HG02852 (cell line): ENCODE measurements at regions not wholly inside any gene's neighbourhood (a gene's known extent, or its start where the extent isn't known, plus 50 kb on each side); places are given as distances from the start of the nearest gene placed in this dataset.
"Not testable (repeated sequence)": the region's sequence is repeated elsewhere in the genome, so short reads cannot be mapped to it uniquely, and the experiment has no call there.

ENCODE experiments used
- ATAC-seq: cut with Tn5 transposase; IDR thresholded peaks from one replicate; pipeline ENCODE4 v1.9.1; 2021; ENCODE audit warnings: mild to moderate bottlenecking, moderate library complexity; ENCODE audit not compliant: unreplicated experiment

DNA sequence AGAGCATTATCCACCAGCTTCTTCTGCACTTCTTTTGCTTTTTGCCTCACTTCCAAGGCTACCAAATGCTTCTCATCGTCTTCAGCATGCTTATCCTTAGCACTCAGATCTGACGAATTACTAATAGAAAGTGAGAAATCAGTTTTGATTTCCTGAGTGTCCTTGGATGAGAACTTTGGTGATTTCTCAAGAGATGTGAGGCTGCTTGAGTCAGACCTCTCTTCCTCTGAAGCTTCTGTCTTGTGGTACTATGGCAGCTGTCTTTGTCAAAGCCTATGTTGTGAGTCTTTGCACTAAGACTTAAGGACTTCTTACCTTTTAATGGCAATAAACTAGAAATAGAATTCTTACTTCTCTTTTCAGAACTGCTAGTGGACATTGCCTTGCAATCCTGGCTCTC lies 169.9 kb downstream of the CPE start:
- no peak for ATAC-seq

- no peak for ATAC-seq
Measured at GRCh38 chr4:165553221-165553810, 174.5 kb downstream of the CPE start.

- ATAC-seq: no peak
Measured at GRCh38 chr4:165555302-165555701, 176.5 kb downstream of the CPE start.

DNA sequence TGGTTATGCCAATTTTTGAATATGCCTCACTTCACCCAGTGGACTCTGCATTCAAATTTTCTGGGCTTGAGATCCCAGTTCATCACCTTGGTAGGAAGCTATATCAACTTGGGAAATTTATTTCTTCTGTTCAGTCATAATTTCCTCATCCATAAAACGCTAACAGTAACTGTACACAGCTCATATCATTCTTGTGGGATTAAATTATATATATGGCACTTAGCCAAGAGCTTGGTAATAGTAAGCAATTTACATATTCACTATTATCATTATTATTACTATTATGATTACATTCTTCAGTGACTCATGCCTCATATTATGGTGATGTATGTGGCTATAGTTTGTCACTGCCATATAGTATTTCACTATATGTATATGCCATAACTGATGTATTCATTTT lies 177.6 kb downstream of the CPE start:
- ATAC-seq: no peak

DNA sequence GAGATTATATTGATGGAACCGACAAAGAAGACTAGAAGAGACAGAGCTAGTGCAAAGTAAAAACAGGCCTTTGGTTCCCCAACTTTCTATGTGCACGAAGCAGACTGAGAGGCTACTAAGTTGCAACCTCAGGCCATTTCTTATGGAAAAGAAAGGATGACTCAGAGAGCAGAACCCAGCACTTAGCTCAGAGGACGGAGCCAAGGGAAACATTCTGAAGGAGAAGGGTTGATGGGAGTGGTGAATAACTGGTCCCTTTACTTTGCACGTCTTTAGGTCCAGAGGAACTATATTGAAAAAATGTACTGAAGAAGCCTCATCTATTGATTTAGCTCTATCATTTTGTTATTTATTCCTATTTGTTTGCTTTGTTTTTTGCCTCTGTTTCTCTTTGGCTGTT lies 182.1 kb downstream of the CPE start:
- no peak for ATAC-seq

- ATAC-seq: no peak
Measured at GRCh38 chr4:165563851-165564250, 185.0 kb downstream of the CPE start.

- ATAC-seq: no peak
Measured at GRCh38 chr4:165569031-165569430, 190.2 kb downstream of the CPE start.

GRCh38 chr4:165571476-165571875 lies 192.7 kb downstream of the CPE start:
- ATAC-seq: not testable (repeated sequence)

- no peak for ATAC-seq
Measured at GRCh38 chr4:165580351-165580905, 201.6 kb downstream of the CPE start.

- no peak for ATAC-seq
Measured at GRCh38 chr4:165583341-165583740, 204.5 kb downstream of the CPE start.

- no peak for ATAC-seq
Measured at GRCh38 chr4:165584916-165585315, 206.1 kb downstream of the CPE start.

DNA sequence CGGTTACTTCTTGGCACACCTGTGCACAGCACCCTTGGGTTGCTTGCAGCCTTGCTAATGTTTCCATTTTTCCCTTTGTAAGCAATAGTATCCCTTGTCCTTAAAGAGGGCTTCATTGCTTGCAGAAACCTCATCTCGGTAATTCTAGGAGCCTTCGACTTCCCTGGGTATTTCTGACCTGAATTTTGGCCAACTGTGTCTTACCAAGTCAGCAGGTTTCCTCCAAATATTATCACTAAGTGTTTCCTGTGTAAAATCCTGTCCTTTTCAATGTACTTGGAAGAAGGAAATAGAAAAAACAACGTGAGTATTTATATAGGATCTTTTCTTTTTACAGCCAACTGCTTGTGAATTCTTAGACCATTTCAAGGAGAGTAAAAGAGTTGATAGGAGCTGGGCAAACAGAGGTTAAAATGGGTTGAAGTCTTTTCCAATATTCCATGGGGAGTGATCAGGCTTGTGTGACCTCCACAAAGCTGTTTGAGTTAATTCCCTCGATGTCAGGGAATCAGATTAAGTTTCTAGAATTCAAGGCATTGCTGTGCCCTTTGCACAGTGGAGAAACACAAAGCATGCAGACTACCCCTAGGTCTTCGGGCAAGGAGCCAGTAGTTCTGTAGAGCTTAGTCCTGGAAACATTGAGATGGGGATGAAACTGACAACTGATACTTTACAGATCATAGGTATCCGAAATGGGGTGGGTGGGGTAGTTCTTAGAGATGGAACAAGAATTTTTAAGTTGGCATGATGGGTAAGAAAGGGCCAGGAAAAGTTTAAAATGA lies 209.9 kb downstream of the CPE start:
- no peak for ATAC-seq

DNA sequence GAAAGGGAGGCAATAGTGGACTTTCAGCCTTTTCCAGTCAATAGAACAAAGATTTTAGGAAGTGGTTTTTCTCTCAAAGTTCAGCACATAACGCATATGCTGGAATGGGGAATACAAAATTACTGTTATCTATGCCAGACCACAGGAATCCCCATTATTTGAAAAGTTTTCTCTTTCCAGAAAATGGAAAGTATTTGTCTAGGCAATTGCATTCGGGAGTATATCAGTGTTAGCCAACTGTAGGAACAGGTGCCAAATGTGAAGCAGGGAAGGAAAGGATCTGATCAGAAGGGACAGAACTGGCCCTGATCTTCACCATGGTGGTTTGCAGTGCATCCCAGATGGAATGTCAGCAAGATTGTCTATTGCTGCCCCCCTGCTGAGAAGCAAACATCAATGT lies 213.6 kb downstream of the CPE start:
- no peak for ATAC-seq

DNA sequence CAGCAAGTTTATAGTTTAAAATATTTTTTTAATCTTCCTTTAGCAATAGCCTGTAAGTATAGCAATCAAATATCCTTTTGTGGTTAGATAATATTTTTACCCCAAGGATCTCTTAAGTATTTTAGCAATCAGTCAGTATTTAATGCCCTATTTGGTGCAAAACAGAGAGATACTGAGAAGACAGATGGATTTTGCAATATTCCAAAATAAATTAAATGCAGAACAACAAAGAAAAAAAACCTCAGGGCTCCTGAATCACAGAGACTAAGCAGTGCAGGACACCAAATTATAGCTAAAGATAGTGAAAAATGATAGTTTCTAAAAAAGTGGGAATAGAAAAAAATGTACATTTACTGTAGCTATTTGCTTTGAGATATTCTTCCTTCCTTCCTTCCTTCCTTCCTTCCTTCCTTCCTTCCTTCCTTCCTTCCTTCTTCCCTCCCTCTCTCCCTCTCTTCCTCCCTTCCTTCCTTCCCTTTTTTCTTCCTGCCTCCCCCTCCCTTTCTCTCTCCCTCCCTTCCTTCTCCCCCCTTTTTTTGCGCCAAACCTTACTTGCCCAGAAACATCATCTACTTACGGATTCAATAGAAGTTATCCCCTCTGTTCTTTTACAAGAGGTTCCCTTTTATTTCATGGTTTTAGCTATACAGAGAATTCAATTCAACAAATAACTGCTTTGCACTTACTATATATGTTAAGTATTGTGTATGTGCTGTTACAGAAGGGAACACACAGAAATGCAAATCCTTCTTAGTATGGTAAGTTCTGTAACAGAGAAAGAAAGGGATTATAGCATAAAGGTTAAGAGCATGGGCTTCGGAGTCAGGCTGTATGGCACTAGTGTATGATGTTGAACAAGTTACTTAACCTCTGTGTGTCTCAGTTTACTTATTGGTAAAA lies 219.0 kb downstream of the CPE start:
- no peak for ATAC-seq

- ATAC-seq: no peak
Measured at GRCh38 chr4:165600959-165601683, 222.3 kb downstream of the CPE start.

DNA sequence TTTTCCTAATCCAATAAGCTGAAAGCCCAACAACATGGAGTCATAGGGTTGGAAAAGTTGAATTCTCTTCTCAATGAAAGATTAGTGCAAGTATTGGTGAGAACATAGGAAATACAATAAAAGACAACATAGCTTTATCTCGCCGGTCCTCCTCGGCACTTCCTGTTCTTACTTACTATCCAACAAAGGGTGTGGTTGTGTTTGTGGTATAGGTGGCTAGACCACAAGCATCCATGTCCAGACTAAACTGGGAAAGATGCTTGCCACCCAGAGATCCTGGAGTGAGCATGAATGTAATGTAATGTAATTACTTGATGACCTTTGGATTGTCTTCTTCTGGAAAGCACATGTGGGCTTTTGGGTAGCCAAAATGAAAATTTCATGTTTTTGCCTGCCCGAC lies 223.8 kb downstream of the CPE start:
- ATAC-seq: no peak

DNA sequence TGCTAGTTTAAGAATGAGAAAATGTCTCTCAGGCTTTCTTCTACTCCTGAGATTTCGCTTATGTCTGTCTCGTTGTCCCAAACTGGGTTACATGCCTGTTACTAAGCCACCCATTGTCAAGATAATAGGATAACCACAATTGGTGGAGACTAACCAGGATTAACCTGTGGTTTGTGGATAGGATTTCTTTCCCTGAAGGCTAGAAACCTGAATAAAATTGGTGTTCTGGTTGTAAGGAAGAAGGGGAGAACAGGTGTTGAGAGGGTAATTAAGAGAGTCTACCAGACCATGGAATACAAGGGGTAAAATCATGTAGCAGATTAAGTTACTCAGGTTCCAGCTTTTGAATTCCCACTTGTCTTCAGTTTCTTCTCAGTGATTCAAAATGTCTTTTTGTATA lies 225.4 kb downstream of the CPE start:
- no peak for ATAC-seq

DNA sequence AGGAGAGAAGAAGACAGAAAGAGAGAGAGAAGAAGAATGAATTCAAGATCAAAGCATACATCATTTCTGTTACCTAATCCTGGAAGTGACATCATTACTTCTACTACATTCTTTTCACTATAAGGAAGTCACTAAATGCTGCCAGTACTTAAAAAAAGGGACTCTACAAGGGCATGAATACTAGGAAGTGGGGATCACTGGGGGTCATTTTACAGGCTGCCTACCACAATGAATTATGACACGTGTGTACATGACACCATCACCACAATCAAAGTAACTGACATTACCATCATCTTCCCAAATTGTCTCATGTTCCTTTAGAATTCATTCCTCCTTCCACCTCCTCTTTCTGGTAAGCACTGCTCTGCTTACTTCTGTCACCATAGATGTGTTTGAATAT lies 227.0 kb downstream of the CPE start:
- no peak for ATAC-seq

- ATAC-seq: no peak
Measured at GRCh38 chr4:165606465-165607205, 227.8 kb downstream of the CPE start.

GRCh38 chr4:165609653-165610052 lies 230.8 kb downstream of the CPE start:
- ATAC-seq: no peak
